Ishikawa (cell line): ENCODE measurements at regions not wholly inside any gene's neighbourhood (a gene's known extent, or its start where the extent isn't known, plus 50 kb on each side); places are given as distances from the start of the nearest gene placed in this dataset.

ENCODE experiments used
- CREB1 ChIP-seq: IDR thresholded peaks from 2 replicates; pipeline ENCODE4 v1.6.1; 2012; ENCODE audit warnings: low read depth
- EGR1 ChIP-seq: IDR thresholded peaks from 2 replicates; pipeline ENCODE4 v1.6.1; 2012
- EP300 ChIP-seq: IDR thresholded peaks from 2 replicates; pipeline ENCODE4 v1.6.1; 2012; ENCODE audit warnings: borderline replicate concordance
- FOXM1 ChIP-seq: IDR thresholded peaks from 2 replicates; pipeline ENCODE4 v1.6.1; 2012; ENCODE audit warnings: low read depth, borderline replicate concordance
- TAF1 ChIP-seq: IDR thresholded peaks from 2 replicates; pipeline ENCODE4 v1.6.1; 2012; ENCODE audit warnings: low read depth, mild to moderate bottlenecking
- TCF12 ChIP-seq: IDR thresholded peaks from 2 replicates; pipeline ENCODE4 v1.6.1; 2012; ENCODE audit warnings: low read depth
- TEAD4 ChIP-seq: IDR thresholded peaks from 2 replicates; pipeline ENCODE4 v1.6.1; 2012
- TF ChIP-seq, protein P1 (sequence below): IDR thresholded peaks from 2 replicates; pipeline ENCODE4 v1.6.1; 2012; ENCODE audit warnings: low read depth, mild to moderate bottlenecking
- TF ChIP-seq, protein P2 (sequence below): IDR thresholded peaks from 2 replicates; pipeline ENCODE4 v1.6.1; 2012
- TF ChIP-seq, protein P3 (sequence below): IDR thresholded peaks from 2 replicates; pipeline ENCODE4 v1.6.1; 2012

DNA sequence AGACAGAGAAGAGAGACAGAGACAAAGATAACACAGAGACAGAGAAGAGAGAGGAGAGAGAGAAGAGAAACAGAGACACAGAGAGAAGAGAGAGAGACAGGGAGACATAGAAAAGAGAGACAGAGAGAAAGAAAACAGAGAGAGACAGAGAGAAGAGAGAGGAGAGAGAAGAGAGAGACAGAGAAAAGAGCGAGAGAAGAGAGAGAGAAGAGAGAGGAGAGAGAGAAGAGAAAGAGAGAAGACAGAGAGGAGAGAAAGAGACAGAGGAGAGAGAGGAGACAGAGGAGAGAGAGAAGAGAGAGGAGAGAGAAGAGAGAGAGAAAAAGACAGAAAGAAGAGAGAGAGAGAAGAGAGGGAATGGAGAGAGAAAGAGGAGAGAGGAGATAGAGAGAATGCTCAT, 601.1 kb upstream of the PRKX start:
- TF ChIP-seq TCF12 (no peak), EGR1 (no peak), TEAD4 (no peak), CREB1 (no peak), FOXM1 (no peak), EP300 (no peak), TAF1 (no peak)
- TF ChIP-seq, protein P1, sequence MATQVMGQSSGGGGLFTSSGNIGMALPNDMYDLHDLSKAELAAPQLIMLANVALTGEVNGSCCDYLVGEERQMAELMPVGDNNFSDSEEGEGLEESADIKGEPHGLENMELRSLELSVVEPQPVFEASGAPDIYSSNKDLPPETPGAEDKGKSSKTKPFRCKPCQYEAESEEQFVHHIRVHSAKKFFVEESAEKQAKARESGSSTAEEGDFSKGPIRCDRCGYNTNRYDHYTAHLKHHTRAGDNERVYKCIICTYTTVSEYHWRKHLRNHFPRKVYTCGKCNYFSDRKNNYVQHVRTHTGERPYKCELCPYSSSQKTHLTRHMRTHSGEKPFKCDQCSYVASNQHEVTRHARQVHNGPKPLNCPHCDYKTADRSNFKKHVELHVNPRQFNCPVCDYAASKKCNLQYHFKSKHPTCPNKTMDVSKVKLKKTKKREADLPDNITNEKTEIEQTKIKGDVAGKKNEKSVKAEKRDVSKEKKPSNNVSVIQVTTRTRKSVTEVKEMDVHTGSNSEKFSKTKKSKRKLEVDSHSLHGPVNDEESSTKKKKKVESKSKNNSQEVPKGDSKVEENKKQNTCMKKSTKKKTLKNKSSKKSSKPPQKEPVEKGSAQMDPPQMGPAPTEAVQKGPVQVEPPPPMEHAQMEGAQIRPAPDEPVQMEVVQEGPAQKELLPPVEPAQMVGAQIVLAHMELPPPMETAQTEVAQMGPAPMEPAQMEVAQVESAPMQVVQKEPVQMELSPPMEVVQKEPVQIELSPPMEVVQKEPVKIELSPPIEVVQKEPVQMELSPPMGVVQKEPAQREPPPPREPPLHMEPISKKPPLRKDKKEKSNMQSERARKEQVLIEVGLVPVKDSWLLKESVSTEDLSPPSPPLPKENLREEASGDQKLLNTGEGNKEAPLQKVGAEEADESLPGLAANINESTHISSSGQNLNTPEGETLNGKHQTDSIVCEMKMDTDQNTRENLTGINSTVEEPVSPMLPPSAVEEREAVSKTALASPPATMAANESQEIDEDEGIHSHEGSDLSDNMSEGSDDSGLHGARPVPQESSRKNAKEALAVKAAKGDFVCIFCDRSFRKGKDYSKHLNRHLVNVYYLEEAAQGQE: no peak
- TF ChIP-seq, protein P2, sequence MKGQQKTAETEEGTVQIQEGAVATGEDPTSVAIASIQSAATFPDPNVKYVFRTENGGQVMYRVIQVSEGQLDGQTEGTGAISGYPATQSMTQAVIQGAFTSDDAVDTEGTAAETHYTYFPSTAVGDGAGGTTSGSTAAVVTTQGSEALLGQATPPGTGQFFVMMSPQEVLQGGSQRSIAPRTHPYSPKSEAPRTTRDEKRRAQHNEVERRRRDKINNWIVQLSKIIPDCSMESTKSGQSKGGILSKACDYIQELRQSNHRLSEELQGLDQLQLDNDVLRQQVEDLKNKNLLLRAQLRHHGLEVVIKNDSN: no peak
- TF ChIP-seq, protein P3, sequence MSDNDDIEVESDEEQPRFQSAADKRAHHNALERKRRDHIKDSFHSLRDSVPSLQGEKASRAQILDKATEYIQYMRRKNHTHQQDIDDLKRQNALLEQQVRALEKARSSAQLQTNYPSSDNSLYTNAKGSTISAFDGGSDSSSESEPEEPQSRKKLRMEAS: no peak
